Stomach (tissue), 8 donors: ENCODE measurements at regions not wholly inside any gene's neighbourhood (a gene's known extent, or its start where the extent isn't known, plus 50 kb on each side); places are given as distances from the start of the nearest gene placed in this dataset.

ENCODE experiments used
- DNase-seq, 2 donors: peaks; one replicate each; pipeline versions ENCODE4 v3.0.0 to v3.0.0-alpha.2; 2013 to 2019
- H3K27ac ChIP-seq, 5 donors: fragments of 200-600 bp in 4 of 5; sonication (generic) in 4 of 5; one replicate each; pipeline ENCODE4 v1.5.1; 2013 to 2019; ENCODE audit warnings: mild to moderate bottlenecking in 1 of 5, moderate library complexity in 1 of 5
- H3K27me3 ChIP-seq, 3 donors: fragments of 200-600 bp; sonication (generic); one replicate each; pipeline ENCODE4 v1.5.1; 2017 to 2019; ENCODE audit warnings: mixed run types in 1 of 3
- H3K36me3 ChIP-seq, 4 donors: fragments of 200-600 bp; sonication (generic); 1 replicate in 3 of 4; 2 replicates in 1 of 4; pipeline ENCODE4 v1.5.1; 2016 to 2019
- H3K4me1 ChIP-seq, 4 donors: fragments of 200-600 bp; sonication (generic); one replicate each; pipeline ENCODE4 v1.5.1; 2016 to 2019
- H3K4me3 ChIP-seq, 4 donors: fragments of 200-600 bp; sonication (generic) in 3 of 4; one replicate each; pipeline ENCODE4 v1.5.1; 2016 to 2019; ENCODE audit warnings: mild to moderate bottlenecking in 1 of 4
- H3K9me3 ChIP-seq, 4 donors: fragments of 200-600 bp; sonication (generic); one replicate each; pipeline ENCODE4 v1.5.1; 2016 to 2019
- EP300 ChIP-seq: sonication (generic); formaldehyde crosslinking; IDR thresholded peaks from one replicate; pipeline ENCODE4 v1.6.1; 2017; ENCODE audit warnings: antibody characterized with exemption
- POLR2A ChIP-seq, 4 donors: fragments of 450-650 bp; IDR thresholded peaks; one replicate each; pipeline ENCODE4 v1.6.1; 2016; ENCODE audit warnings: antibody characterized with exemption in 4 of 4, control low read depth in 2 of 4, mild to moderate bottlenecking in 1 of 4, moderate library complexity in 1 of 4
- POLR2AphosphoS5 ChIP-seq, 3 donors: sonication (generic); formaldehyde crosslinking; IDR thresholded peaks; one replicate each; pipeline ENCODE4 v1.6.1; 2016; ENCODE audit warnings: antibody characterized with exemption in 3 of 3
- WGBS, 5 donors: extraction: QIAGEN DNeasy Blood & Tissue Kit in 3 of 5; methylation state at CpG; one replicate each; pipeline versions ENCODE4 v1.1.5 to v1.1.7; 2013 to 2018; 5-methylcytosine and 5-hydroxymethylcytosine counted together
- intact Hi-C: fragments of 100-400 bp; cut with DNase I; formaldehyde crosslinking; loops from one replicate; pipeline ENCODE4 v1.15.1; 2023; ENCODE audit warnings: low total_unique reads
- TF ChIP-seq, protein P1 (sequence below), 7 experiments: fragments of 450-650 bp in 4 of 7; fragments of 200-600 bp in 3 of 7; sonication (generic) in 3 of 7; IDR thresholded peaks; one replicate each; pipeline ENCODE4 v1.5.1; 2016 to 2019; ENCODE audit warnings: antibody characterized with exemption in 7 of 7, control low read depth in 2 of 7, mild to moderate bottlenecking in 1 of 7
- donor health status: healthy with polysubstance abuse.
- donor health status: Bipolar disorder and iron deficiency.
- donor health status: healthy.

DNA sequence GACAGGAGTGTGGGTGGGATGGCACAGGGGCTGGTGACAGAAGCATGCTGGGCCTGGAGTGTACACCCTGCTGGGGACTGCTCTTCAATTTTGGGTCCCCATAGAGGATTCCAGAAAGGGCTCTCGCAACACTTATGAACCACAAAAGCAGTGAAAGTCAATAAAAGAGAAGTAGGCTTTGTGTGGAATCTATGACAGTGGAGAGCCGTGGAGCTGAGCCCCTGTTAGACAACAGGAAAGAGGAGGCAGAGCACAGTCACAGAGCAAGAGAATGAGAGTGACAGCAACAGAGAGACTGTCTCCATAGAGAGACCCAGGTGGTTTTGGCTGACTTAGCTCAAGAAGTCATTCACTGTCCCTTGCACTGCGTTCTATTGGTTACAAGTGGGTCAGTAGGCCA lies 135.1 kb upstream of the ATP6AP2 start:
- H3K27ac ChIP-seq, result no peak overlapping the region
- 72 to 90% (median 86%) methylated on average over 3 of the region's 3 CpGs for WGBS, 5 donors
- no peaks in the 10 kb centered on the region for H3K27me3 ChIP-seq
- H3K9me3 ChIP-seq, result no peaks in the 10 kb centered on the region
- TF ChIP-seq, protein P1, sequence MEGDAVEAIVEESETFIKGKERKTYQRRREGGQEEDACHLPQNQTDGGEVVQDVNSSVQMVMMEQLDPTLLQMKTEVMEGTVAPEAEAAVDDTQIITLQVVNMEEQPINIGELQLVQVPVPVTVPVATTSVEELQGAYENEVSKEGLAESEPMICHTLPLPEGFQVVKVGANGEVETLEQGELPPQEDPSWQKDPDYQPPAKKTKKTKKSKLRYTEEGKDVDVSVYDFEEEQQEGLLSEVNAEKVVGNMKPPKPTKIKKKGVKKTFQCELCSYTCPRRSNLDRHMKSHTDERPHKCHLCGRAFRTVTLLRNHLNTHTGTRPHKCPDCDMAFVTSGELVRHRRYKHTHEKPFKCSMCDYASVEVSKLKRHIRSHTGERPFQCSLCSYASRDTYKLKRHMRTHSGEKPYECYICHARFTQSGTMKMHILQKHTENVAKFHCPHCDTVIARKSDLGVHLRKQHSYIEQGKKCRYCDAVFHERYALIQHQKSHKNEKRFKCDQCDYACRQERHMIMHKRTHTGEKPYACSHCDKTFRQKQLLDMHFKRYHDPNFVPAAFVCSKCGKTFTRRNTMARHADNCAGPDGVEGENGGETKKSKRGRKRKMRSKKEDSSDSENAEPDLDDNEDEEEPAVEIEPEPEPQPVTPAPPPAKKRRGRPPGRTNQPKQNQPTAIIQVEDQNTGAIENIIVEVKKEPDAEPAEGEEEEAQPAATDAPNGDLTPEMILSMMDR (IDR thresholded peaks at IDR 0.05), result no peak
- TF ChIP-seq POLR2A (IDR thresholded peaks at IDR 0.05) (no peak), POLR2AphosphoS5 (IDR thresholded peaks at IDR 0.05) (no peak), EP300 (no peak)
- no peak overlapping the region for H3K4me3 ChIP-seq
- H3K36me3 ChIP-seq, result no peaks in the 10 kb centered on the region
- DNase-seq, result no peak
- peaks cover 0 to 4% (median 0%) of the 10 kb centered on the region in 4 donors for H3K4me1 ChIP-seq
- intact Hi-C loops, result no loop called here

DNA sequence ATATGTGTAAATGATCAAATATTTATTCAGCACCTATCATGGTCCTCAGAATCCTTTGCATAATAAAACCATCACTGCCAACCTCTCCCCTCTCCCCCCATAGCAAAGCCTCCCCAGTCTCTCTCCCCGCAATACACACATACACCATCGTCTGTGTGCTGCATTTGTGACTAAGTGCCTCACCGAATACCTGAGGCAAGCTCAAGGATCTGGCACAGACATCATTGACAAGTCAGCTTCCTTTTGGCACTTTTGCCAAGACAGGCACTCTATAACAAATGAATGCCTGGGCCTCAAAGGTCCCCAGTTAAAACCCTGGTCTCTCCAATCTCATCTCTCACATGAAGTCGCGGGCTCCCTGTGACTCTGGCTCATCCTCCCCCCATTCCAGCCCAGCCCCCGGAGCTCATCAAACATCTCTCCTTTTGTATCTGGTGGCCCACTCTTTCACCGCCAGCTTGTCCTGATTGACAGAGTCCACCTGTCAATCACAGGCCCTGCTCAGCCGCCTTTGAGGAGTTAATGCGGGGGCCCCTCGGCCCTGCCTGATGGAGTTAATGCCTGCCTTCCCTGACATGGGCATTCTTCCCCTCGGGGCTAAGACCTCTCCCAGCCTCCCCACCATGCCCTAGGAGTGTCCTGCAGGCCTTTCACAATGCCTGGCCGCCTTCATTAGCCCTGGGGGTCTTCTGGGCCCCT lies 135.8 kb upstream of the ATP6AP2 start:
- Histone ChIP-seq H3K27ac (no peak overlapping the region), H3K9me3 (no peaks in the 10 kb centered on the region), H3K4me3 (no peak overlapping the region), H3K4me1 (peaks cover 0 to 4% (median 0%) of the 10 kb centered on the region in 4 donors), H3K27me3 (no peaks in the 10 kb centered on the region), H3K36me3 (no peaks in the 10 kb centered on the region)
- no peak for DNase-seq
- intact Hi-C loops, result no loop called here
- TF ChIP-seq POLR2AphosphoS5 (IDR thresholded peaks at IDR 0.05) (no peak), POLR2A (IDR thresholded peaks at IDR 0.05) (no peak), EP300 (no peak)
- TF ChIP-seq, protein P1 (IDR thresholded peaks at IDR 0.05), result no peak
- WGBS, 5 donors, result 78 to 86% (median 84%) methylated on average over 7 to 12 of the region's 12 CpGs

DNA sequence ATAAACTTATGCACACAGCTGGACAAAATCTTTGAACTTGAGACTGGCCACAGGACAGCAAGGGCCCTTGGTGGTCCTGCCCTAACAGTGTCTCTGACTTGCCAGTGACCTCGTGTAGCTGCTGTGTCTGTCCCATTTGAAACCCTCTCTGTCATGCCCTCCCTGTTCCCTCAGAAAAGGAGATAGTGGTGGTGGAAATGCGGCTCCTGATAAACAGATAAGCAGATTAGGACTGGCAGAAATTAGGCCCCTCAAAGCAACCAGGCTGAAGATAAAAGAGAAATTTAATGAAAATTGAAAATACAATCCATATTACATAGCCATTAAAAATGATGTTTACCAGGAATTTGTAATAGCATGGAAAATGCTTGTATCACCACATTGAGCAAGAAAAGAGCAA lies 136.6 kb upstream of the ATP6AP2 start:
- DNase-seq, result no peak
- intact Hi-C loops, result no loop called here

DNA sequence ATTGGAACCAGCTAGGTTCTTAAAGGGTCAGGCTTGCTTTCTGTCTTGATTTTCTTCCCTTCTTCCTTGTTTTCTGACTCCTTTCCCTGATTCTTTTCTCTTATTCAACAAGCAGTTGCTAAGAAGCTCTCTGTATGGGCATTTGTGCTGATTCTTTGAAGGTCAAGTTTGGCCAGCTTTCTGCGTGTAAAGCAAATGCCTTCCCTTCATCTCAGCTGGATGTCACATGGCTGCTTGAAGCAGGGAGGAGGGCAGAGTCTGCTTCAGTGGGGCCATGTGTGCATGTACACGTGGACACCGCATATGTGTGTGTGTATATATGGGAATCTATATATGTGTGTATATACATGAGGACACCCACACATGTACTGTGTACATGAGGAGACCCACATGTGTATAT lies 139.9 kb upstream of the ATP6AP2 start:
- Histone ChIP-seq H3K9me3 (no peaks in the 10 kb centered on the region), H3K27ac (no peak overlapping the region), H3K27me3 (no peaks in the 10 kb centered on the region), H3K4me3 (no peak overlapping the region), H3K36me3 (no peaks in the 10 kb centered on the region), H3K4me1 (no peaks in the 10 kb centered on the region)
- DNase-seq, result peak in 1 of 2 donors; percentile 48
- intact Hi-C loops, result no loop called here
- TF ChIP-seq POLR2AphosphoS5 (IDR thresholded peaks at IDR 0.05) (no peak), EP300 (no peak), POLR2A (IDR thresholded peaks at IDR 0.05) (no peak)
- TF ChIP-seq, protein P1 (IDR thresholded peaks at IDR 0.05), result no peak
- 28 to 68% (median 60%) methylated on average over 3 of the region's 3 CpGs for WGBS, 5 donors

More for the DNA sequence above, 136.6 kb upstream of the ATP6AP2 start:
- WGBS, 5 donors, result 65 to 84% (median 71%) methylated on average over 2 of the region's 2 CpGs
- TF ChIP-seq, protein P1 (IDR thresholded peaks at IDR 0.05), result no peak
- TF ChIP-seq POLR2AphosphoS5 (IDR thresholded peaks at IDR 0.05) (no peak), POLR2A (IDR thresholded peaks at IDR 0.05) (no peak), EP300 (no peak)
- peaks cover 0 to 4% (median 0%) of the 10 kb centered on the region in 4 donors for H3K4me1 ChIP-seq
- no peaks in the 10 kb centered on the region for H3K9me3 ChIP-seq
- no peaks in the 10 kb centered on the region for H3K36me3 ChIP-seq
- H3K27me3 ChIP-seq, result no peaks in the 10 kb centered on the region
- no peak overlapping the region for H3K4me3 ChIP-seq
- no peak overlapping the region for H3K27ac ChIP-seq
